Inflammatory macrophage treated with lipopolysaccharide for 1 hour (primary cell): ENCODE measurements at regions not wholly inside any gene's neighbourhood (a gene's known extent, or its start where the extent isn't known, plus 50 kb on each side); places are given as distances from the start of the nearest gene placed in this dataset.
A peak's percentile ranks its signal among the peaks of the same experiment; 100 is the strongest.
"Not testable (repeated sequence)": the region's sequence is repeated elsewhere in the genome, so short reads cannot be mapped to it uniquely, and the experiment has no call there.

Experiments
- DNase-seq, 2 donors: peaks; one replicate each; pipeline ENCODE4 v3.0.0-alpha.2; 2020 to 2022

DNA sequence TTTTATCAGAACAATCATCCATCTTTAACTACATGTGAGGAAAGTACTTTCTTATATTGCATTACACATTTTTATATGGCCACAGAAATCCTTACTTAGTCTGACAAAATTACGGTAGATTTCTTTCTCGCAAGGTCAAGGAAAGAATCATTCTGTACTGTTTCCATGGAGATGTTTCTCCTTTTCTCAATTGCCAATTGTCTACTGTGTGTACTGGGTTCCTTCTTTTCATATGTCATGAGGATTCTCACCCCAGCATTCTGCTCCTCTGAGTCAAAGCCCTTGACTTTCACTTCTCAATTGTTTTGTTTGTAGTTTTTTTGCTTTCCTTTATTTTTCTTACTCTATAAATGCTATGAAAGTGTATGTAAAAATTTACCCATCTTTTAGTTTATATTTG is 99.3 kb upstream of the AGAP9 start:
- DNase-seq = not testable (repeated sequence)

DNA sequence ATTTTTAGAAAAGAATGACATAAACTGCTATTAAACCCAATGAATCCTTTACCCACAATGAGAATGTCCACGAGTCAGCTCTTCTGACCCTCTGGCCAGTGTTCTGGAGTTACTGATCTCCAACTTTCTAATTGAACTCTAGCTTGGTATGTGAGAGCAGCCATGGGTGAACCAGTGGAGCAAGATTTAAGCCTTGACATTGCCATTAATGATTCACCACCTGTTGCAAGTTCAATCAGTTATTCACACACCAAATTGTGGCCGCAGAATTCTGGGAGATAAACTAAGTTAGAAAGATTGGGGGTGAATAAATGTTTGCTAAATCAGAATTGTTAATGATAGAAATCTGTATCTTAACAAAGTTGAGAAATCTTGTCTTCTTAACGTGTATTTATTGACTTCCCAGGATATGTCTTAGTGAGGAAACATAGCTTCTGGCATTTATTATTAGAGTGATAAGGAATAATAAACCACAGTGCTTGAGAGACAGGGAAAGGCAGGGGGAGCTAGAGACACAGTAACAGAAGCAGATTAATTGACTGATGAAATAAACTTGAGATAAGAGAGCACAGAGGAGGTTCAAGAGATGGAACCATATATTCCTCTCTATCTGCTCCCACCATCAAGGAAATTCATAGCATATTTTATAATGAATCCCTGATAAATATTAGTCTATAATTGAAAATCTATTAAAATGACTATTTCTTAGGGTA is 96.0 kb upstream of the AGAP9 start:
- DNase-seq = not testable (repeated sequence)

DNA sequence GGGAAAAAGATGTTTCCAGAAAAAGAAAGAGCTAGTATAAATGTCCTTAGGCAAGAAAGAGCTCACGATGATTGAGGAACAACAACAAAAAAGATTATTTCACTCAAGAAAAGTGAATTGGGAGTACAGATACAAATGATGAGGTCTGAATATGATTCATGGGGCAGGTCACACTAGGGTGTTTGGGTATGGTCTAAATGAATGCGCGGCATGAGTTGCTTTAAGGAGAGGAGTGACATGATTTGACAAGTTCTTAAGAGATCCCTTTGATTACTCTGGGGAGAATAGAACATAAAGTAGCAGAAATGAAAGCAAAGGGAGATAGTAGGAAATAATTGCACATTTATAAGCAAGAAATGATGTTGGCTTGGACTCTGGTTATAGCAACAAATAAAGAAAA is 85.9 kb upstream of the AGAP9 start:
- DNase-seq = not testable (repeated sequence)

DNA sequence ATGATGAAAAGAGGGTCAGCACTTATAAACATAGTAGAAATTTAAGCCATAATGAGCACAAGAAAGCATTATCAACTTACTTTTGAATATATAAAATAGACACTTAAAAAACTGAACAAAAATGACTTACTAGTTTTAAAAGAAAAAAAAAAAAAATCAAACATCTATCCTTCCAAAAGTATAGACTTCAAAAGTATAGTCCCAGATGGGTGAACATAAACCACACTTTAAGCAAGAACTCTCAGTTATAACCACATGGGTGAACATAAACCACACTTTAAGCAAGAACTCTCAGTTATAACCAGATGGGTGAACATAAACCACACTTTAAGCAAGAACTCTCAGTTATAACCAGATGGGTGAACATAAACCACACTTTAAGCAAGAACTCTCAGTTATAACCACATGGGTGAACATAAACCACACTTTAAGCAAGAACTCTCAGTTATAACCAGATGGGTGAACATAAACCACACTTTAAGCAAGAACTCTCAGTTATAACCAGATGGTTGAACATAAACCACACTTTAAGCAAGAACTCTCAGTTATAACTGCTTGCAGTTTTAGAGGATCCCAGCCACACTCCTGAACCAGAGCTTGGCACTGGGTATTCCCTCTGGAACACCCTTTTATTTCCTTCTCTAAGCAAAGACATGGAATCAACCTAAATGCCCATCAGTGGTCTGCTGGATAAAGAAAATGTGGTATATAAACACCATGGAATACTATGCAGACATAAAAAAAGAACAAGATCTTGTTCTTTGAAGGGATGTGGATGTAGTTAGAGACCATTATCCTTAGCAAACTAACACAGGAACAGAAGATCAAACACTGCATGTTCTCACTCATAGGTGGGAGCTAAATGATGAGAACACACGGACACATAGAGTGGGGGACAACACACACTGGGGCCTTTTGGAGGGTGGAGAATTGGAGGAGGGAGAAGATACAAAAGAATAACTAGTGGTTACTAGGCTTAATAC is 82.6 kb upstream of the AGAP9 start:
- not testable (repeated sequence) for DNase-seq

DNA sequence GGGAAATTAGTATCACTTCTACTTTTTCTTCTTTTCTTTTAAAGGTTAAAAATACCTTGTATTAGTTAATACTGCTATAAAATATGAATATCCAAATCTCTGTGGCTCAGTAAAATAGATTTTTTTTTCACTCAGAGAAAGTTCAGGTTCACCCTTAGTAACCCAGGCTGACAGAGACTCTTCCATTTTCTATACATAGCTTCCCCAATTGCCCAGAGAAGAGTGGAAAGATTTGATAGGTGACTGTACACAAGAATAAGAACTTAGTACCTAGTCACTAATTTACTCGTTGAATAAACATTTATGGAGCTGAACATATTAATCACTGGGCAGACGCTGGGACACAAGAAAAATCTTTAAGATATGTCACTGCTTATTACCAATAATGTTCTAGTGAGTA is 77.2 kb upstream of the AGAP9 start:
- not testable (repeated sequence) for DNase-seq

DNA sequence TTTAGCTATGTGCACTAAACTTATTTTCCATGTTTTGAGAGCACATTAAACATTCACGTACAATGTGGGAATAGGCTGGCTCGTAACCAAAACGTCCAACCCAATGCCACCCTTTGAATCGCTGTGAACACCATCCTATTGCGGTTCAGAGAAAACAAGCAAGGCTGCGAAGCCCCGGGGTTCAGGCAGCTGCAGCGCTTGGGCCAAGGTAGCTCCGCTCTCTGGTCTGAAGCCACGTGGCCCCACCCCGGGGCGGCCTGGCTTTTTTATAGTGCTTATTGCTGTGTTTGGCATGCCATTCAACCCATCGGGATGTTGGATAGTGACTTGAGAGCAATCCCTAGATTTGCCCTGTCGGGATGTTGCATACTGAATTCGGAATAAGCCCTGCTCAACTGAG is 76.7 kb upstream of the AGAP9 start:
- not testable (repeated sequence) for DNase-seq

DNA sequence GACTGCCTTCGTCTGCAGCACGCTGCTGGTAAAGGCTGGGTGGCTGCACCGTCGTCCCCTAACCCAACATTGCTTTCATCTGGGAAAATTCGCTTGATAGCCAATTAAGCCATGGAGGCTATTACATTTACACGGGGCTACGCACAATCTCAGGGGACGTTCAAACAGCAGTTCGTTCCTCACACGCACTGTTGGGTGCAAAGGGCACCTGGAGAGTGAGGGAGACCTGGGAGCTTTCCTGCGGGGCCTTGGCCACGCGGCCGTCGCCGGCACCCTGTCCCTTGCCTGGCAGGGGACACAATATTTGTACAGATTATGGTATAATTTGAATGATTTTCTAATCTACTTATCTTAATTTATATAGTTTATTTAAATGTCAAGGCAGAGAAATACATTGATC is 76.2 kb upstream of the AGAP9 start:
- not testable (repeated sequence) for DNase-seq

DNA sequence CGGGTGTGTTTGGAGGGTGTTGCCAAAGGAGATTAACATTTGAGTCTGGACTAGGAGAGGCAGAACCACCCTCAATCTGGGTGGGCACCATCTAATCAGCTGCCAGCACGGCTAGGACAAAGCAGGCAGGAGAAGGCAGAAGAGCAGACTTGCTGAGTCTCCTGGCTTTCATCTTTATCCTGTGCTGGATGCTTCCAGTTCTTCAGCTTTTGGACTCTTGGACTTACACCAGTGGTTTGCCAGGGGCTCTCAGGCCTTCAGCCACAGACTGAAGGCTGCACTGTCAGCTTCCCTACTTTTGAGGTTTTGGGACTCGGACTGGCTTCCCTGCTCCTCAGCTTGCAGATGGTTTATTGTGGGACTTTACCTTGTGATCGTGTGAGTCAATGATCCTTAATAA is 70.4 kb upstream of the AGAP9 start:
- not testable (repeated sequence) for DNase-seq

DNA sequence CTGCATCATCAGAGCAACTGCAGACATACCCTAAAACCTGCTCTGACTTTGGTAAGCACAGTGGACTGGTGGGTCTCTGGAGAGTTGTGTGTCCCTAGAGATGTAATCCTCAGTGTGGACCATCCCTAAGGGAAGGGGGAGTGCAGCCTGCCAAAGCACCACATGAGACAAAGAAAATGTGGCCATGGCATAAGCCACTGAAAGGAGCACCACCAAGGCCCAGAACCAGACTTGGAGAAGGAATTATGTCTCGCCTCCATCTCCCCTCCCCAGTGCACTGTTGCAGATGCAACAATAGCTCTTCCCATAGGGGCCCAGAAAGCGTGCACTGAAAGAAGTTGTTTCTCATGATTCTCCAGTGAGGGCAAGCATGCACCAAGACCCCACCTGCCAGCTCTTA is 69.7 kb upstream of the AGAP9 start:
- not testable (repeated sequence) for DNase-seq

DNA sequence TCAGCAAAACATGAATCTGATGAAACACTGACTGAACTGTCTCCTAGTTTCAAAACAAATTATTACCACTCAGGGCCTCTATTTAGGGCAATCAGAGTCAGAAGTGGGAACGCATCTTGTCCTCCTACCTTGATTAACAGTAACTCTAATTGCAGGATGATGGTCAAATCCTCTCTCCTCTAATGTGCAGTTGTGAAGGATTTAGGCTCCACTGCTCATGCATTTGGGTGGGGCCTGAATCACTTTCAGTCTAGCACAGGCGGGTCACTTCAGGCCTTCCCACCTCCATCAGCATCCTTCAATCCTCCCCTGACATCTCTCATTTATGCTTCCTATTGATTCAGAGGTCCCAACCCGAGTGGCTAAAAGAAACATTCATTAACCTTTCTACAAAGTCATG is 67.5 kb upstream of the AGAP9 start:
- not testable (repeated sequence) for DNase-seq

DNA sequence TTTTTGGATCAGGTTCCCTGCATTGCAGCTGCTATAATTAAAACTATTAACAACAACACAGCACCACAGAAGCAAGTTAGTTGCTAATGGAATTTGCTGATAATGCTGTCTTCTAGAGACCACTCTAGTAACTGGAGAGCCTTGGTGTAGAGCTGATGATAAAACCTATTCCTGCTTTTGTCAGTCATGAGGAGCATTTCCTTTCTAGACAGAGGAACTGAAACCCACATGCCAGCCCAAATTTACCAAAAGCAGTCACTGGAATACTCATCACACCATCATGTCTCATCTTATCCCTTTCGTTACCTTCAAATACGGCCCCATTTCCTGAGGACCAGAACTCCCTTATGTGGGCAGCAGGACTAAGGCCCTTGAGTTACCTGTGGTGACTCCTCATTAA is 67.1 kb upstream of the AGAP9 start:
- DNase-seq = peak in 1 of 2 donors; percentile 26

DNA sequence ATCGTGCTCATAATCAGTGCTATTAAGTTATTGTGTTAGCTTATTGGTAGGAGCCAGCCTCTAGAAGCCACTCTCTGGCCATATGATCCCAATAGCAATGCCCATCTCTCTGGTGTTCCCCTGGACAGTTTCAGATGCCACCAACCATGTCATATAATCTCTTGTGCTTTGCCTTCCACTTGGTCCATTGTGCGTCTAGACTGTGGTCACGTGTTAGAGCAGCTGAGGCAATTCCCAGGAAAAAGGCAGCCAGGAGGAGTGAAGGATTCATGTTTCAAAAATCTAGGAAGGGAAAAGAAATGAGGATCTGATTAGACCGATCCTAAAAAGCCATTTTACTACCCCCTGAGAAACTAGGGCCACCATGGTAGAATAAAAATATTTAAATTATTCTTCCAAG is 58.6 kb upstream of the AGAP9 start:
- not testable (repeated sequence) for DNase-seq

DNA sequence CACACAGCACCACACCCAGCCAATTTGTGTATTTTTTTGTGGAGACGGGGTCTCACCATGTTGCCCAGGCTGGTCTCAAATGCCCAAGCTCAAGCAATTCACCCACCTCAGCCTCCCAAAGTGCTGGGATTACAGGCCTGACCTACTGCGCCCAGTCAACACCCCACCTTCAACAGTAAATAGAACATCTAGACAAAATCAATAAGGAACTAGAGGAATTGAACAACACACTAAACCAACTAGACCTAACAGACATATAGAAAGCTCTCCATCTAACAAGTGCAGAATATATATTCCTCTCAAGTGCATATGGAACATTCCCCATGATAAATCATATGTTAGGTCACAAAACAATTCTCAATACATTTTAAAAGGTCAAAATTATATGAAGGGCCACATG is 56.6 kb upstream of the AGAP9 start:
- DNase-seq = not testable (repeated sequence)

DNA sequence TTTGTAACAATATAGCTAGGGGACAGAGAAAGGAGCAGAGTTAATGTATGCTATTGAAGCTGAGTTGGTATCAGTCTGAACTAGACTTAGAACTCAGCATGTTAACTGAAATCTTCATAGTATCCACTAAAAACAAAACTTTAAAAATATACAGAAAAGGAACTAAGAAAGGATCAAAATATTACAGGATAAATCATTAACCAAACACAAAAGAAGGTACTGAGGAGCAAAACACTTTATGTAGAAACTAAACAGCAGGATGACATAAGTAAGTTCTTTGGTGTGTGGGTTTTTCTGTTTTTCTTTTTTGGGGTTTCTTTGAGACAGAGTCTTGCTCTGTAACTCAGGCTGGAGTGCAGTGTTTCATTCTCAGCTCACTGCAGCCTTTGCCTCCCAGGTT is 55.1 kb upstream of the AGAP9 start:
- DNase-seq = not testable (repeated sequence)
